Activated T-cell treated with anti-CD3 and anti-CD28 coated beads for 1 hour (primary cell): ENCODE measurements at regions not wholly inside any gene's neighbourhood (a gene's known extent, or its start where the extent isn't known, plus 50 kb on each side); places are given as distances from the start of the nearest gene placed in this dataset.
A peak's percentile ranks its signal among the peaks of the same experiment; 100 is the strongest.

ENCODE experiments used
- DNase-seq: peaks from one replicate; pipeline ENCODE4 v3.0.0-alpha.2; 2020; ENCODE audit warnings: low read depth

GRCh38 chrX:76228499-76228898 lies 55.6 kb downstream of the PBDC1 start:
- no peak for DNase-seq

- DNase-seq: no peak
Measured at GRCh38 chrX:76248901-76249300, 76.0 kb downstream of the PBDC1 start.

DNA sequence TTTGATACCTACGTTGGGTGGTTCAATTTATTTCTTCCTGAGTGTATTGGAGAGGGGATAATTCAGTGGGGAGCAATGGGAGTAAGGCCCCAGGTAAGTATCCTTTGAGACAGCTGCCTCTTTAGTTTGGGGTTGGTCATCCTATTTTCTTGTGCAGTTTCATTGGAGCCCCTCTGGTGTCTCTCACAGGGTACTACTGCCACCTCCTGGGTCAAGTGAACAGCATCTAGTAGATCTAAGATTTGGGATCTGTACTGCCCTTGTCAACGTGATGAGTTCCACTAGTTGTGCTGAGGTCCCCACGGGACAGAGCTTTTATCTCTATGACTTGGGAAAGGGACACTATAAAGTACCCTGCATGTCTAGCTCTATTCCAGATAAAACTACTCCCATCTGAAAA lies 80.6 kb downstream of the PBDC1 start:
- peak; percentile 0 for DNase-seq

GRCh38 chrX:76279007-76279406 lies 106.1 kb downstream of the PBDC1 start:
- DNase-seq: peak; percentile 2
